ENCODE measurements at regions not wholly inside any gene's neighbourhood (a gene's known extent, or its start where the extent isn't known, plus 50 kb on each side); places are given as distances from the start of the nearest gene placed in this dataset.
A peak's percentile ranks its signal among the peaks of the same experiment; 100 is the strongest.
"Not testable (repeated sequence)": the region's sequence is repeated elsewhere in the genome, so short reads cannot be mapped to it uniquely, and the experiment has no call there.

DNA sequence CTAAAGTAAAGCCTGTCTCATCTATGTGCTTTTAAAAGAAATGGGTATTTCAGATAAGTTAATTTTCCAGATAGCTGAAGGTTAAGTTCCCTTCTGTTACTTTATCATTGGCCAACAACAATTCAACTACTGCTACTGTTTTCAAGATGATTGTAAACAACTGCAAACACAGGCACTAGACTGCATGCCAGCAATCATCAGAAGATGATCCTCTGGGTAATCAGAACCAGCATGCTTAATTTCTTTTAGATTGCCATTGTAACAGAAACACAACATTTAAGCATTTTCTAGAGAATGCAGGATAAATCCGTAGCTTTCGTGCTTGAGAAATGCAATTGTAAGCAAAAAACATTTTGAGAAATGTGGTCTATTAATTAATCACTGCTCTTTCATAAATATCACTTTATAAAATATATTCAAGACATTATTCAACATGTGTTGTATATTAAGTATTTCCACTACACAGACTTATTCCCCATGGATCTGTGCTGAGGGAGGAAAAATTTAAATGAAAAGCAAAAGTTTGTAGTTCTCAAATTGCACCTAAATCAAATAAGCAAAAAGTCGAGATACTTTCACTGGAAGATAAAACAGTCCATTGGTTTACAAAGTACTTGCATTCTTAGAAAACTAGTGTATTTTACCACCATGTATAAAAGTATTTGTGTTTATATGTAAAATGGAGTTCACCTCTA, 133.7 kb downstream of the ATL2 start:
- no peak for DNase-seq

DNA sequence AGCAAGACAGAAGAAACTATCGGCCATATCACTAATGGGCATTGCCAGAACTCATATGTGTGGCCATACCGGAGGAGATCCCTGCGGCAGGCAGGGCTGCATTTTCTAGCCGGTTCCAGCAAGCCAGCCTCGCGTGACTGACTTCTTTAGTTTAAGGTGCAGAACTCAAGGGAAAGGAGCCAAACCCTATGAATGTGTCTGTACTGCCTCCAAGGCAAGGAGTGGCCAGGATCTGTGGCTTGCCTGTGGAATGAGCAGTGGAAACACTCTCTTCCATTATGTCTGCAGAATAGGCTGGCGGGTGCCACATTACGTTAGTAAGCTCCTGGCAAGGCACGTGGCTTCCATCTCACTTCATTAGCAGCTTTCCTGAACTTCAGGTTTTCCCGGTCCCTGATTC, 137.6 kb downstream of the ATL2 start:
- DNase-seq, result no peak

DNA sequence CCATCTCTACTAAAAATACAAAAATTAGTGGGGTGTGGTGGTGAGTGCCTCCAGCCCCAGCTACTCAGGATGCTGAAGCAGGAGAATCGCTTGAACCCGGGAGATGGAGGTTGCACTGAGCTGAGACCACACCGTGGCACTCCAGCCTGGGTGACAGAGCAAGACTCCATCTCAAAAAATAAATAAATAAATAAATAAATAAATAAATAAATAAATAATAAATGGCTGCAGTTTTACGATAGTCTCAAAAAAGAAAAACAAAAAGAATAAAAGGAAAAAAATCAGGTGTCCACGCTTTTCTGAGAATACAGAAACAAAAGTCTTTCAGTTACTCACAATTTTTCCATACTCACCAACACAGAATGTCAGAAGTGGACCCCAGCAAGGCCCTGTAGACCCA, 138.4 kb downstream of the ATL2 start:
- DNase-seq, result not testable (repeated sequence)

DNA sequence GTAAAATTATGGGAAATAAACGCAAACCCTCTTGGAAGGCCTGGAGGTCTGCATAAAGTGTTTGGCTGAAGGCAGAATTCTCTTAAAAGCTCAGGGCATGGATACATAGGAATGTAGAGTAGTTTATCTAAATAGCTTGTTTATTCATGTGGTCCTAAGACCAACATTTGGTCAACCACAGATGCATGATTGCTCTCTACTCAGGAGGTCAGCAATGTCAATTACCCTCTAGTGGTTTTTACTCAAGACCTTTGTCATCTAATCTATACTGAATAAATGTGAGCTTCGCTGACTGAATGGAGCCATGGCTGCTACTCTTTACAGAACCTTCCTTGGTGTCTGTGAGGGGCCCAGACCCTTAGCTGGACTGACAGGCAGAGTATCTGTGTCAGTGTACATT, 139.8 kb downstream of the ATL2 start:
- DNase-seq, result no peak

DNA sequence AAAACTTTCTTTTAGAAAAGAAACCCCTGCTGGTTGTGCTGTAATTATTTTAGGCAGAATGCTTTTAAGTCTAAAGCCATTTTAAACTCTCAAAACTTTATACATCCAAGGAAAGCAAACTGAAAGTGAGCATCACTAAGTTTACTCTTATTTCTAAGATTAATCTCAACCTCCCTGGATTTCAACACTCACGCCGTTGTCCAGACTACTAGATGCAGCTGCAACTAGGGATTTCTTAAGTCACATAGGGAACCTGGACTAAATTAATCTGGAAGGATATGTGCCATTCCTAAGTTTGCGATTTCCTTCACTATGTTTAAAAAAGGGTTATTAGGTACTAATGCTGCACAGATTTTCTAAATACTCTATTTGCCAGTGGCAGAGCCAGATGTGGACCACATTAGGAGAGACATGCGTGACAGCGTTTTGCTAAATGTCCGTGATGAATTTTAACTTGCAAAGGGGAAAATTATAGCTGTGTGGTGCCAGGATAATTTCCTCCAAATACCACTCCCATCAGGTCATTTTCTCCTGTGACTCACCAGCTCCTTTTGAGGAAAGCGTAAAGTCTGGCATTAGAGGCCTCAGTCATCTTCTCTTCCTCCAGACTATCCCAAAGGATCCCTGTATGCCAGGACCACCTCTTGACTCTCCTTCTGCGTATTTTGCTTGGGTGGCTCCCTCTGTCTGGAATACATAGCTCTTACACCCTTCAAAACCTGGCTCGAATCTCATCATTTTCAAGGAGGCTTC, 143.7 kb downstream of the ATL2 start:
- no peak for DNase-seq

DNA sequence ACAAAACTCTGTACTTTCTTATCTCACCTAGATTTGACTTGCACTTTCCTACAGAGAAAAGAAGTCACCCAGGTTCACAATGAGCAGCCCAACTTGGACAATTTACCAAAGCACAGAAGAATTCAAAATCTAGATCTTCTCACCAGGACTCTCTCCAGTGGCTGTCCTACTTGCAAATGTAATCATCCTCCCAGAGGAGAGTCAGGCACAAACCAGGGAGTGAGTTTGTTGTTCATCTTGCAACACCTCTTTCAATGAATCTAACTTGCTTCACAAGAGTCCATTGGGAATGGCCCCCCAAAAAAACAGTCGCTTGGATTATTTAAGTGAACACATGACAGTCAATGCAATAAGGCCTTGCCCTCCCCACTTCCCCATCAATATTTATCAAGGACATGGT, 144.6 kb downstream of the ATL2 start:
- DNase-seq, result no peak

DNA sequence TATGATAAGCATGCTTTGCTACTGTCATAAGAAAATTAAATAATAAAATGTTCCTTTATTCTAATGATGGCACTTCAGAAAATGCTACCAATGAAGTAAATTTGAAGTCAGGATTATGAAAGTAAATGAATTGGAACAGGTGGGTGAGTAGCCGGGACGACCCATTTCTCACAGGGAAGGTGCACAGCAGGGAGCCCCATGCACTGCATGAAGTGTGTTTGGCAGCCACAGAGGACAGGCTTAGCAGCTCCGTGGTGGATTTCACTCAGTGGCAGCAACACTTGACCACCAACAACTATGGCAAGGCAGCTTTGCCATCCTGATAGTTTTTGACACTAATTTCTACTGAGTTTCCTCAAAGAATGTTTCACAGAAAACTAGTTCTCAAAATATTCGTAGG, 146.3 kb downstream of the ATL2 start:
- DNase-seq, result no peak

DNA sequence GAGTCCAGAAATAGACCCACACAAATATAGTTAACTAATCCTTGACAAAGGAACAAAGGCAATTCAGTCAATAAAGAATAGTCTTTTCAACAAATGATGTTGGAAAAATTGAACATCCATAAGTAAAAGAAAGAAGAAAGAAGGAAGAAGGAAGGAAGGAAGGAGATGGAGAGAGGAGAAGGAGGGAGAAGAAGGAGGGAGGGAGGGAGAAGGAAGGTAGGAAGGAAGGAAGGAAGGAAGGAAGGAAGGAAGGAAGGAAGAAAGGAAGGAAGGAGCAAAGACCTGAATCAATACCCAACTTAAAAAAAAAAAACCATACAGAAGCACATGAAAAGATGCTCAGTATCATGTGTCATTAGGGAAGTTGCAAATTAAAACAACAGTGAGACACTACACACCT, 148.3 kb downstream of the ATL2 start:
- DNase-seq, result no peak

DNA sequence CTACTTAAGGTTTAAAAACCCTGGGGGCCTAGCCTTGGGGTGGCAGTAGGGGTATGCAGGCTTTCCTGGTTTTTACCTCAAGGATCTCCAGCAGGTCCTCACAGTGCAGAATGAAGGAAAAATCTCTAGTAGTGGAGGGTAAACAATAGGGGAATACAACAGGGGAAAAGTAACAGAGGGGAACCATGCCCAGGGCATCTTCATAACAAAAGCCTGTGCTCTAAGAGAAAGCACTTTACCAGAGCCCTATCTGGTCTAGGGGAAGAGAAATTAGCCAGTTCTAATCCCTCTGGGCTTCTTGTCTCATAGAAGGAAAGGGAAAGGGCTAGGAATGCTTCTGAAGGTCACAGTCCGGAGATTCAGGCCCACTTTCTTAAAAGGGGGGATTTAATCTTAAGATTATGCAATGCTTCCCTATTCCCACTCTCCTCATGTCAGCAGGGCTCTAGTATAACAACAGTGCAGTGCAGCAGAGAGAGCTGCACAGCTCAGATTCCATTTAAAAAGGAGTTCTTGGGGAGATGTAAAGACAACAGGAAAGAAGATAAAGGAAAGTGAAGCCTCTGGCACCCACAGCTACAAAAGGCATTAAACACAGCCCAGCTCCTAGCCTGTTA, 149.0 kb upstream of the CYP1B1 start:
- DNase-seq, result no peak

DNA sequence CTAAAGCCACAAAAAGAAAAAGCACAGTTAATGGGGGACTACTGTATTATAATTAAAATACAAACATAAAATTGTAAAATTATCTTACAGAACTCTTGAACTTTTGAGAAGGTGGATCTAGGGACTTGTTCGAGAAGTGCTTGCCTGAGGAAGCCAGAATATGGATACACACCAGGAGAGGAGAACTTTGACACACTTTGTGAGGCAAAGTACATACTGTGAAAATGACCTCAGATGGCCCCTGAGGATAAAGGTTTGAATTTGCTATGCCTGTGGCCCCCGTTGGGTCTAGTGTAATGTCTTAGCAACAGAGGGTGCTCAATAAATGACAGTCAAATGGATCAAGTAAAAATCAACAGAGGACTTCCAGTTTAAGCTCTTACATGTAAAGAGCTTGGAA, 148.2 kb upstream of the CYP1B1 start:
- no peak for DNase-seq

DNA sequence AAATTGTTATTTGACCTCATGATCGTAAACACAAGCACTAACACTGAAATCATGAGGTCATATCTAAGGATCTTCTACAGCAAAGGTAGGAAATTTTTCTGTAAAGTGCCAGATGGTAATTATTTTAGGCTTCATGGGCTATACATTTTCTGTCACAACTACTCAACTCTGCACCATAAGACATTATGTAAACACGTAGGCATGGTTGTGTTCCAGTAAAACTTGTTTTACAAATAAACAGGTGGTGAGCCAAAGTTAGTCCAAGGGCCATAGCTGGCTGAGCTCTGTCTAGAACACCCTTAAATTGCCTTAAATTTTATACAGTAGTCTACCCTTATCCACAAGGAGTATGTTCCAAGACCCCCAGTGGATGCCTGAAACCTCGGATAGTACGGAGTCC, 147.3 kb upstream of the CYP1B1 start:
- no peak for DNase-seq

DNA sequence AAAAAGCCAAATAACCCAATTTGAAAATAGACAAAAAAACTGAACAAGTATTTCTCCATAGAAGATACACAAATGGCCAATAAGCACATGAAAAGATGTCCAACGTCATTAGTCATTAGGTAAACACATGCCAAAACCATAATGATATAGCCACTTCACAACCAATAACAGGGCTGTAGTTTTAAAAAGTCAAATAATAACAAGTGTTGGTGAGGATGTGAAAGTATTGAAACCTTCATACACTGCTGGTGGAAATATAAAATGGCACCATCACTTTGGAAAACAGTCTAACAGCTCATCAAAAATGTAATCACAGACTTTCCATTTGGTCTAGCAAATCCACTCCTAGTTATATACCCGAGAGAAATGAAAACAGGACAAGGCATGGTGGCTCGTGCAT, 144.2 kb upstream of the CYP1B1 start:
- no peak for DNase-seq

DNA sequence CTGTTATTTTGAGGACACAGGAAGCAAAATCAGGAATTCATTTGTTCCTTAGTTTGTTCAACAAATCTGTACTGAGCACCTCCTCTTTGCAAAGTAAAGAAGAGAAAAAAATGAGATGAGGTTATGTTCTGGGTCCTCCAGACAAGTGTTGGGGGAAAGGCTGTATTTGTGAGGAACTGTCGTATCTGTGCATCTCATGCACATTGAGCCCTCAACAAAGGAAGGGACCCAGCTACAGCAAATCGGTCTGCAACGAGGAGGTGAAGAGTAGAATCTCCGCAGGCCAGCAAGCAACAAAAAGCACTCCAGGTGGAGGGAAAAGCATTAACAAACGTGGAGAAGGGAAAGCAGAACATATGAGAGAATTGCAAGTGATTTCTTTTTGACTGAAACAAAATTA, 143.0 kb upstream of the CYP1B1 start:
- DNase-seq, result no peak

DNA sequence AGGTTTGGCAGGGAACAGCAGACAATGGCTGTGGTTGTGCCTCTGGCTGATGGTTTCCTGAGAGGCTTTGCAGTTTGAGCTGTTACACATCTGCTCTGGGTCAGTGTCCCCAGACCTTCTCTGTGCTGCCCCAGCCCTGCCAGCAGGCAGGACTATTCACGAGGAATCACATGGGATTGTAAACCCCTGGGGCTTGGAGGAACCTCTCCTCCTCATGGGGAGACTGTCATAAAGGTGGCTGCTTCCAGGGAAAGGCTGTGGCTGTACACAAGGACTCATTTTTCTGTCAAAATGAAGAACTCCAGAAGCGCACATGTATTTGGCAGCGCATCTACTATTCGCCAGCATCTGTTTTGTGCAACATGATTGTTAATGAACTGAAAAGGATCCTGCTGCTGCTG, 142.6 kb upstream of the CYP1B1 start:
- DNase-seq, result peak; percentile 14

DNA sequence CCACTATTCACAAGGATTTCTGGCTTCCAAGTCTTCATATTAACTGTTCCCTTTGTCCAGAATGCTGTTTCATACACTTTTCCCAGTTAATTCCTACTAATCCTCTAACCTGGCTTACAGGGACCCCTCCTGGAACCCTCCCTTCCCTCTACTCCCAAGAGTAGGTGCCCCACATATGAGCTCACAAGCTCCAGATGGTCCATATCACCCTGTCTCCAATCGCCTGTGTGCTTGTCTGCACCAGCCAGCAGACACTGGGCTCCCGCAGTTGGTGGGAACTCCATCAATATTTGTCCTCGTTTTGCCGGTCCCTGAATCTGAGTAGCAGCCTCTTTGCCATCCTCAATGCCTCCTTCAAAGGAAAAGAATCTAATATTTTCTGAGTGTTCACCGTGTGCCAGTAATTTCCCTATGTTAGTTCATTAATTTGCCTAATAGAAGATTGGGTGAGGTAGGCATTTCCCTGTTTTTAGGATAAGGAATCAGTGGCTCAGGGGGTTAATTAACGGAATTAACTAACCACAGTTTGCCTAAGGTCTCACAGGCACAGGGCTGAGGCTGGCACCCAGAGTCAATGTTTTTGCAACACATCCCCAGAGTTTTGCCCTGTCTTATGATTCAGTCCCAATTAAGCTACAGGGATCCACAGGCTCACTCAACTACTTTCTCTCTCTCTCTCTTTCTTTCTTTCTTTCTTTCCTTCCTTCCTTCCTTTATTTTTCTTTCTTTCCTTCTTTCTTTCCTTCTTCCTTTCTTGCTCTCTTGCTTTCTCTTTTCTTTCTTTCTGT, 141.6 kb upstream of the CYP1B1 start:
- DNase-seq, result no peak

DNA sequence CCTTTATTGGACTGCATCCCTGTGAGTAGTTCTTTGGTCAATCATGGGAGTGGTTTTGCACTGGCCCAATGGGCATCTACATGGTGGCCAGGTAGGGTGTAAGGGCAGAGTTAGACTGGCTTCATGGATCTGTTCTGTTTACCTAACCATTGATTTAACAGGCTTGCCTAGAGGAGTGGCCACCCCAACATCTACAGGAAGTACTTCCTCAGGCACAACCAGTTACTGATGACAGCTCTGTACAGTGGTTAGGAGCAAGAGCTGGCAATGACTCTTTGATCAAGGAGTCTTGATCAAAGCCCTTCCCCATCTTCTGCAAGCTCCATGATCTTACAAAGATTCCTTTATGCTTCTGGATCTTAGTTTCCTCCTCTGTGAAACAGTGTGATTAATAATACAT, 140.9 kb upstream of the CYP1B1 start:
- no peak for DNase-seq

DNA sequence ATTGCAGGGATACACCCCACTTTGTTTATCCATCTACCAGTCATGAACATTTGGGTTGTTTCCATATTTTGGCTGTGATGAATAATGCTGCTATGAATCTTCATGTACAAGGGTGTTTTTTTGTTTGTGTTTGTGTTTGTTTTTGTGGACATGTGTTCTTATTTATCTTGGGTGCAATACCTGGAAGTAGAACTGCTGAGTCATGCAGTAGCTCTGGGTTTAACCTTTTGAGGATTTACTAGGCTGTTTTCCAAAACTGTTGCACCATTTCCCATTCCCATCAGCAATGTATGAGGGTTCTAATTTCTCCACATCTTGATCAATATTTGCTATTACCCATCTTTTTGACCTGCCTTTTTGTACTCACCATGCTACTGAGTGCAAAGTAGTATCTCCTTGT, 140.0 kb upstream of the CYP1B1 start:
- no peak for DNase-seq

DNA sequence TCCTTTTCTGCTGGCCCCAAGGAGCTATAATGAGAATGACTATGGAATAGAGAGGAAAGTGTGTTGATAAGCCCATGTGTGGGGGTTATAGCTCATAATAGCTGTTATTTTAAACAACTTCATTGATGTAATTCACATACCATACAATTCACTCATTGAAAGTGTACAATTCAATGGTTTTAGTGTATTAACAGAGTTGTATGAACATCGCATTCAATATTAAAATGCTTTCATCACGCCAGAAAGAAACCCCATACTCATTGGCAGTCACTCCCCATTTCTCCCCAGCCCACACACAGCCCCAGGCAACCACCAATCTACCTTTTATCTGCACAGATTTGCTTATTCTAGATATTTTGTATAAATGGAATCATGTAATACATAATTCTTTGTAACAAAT, 139.6 kb upstream of the CYP1B1 start:
- DNase-seq, result no peak

DNA sequence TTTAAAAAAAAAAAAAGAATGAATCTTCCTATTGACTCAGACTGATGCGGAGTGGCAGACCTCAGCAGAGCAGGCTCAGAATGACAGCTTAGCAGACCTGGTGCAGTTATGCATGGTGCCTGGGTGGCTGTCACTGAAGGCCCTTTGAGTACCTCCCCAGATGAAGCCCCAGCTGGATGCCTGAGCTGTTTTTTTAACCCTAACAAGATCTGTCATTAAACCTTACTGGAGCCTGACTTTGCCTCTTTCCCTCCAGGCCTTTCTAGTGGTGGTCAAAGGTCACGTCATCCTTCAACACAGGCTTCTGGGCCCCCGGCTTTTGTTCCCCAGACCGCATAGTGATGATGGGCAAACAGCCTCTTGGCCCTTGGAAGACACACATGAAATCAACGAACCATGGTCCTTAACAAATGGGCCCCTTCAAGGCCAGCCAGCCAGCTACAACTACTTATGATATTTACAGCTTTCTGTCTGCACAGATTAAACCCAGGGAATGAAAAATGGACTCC, 138.3 kb upstream of the CYP1B1 start:
- no peak for DNase-seq

DNA sequence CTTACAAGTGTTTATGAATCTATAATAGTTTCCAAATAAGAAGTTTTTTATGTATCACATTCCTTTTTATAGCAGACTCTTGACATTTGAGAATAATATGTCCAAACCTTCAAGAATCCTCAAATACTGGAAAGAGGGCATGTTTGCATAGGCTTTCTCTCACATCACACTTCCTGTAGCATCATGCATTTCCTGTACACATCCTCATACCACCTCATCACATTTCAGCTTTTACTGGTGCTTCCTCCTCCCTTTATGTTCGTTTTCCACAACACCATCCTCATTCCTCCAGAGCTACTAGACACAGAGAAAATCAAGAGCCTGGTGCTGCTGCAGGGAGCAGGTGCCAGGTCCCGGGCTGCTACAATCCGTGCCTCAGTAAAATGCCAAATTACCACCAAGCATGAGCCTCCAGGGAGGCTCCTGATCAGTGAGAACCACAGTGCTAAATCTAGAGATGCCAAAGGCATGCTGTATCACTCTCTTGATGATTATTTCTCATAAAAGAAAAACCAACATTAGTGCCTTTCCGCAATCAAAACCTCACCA, 137.7 kb upstream of the CYP1B1 start:
- DNase-seq, result no peak

DNA sequence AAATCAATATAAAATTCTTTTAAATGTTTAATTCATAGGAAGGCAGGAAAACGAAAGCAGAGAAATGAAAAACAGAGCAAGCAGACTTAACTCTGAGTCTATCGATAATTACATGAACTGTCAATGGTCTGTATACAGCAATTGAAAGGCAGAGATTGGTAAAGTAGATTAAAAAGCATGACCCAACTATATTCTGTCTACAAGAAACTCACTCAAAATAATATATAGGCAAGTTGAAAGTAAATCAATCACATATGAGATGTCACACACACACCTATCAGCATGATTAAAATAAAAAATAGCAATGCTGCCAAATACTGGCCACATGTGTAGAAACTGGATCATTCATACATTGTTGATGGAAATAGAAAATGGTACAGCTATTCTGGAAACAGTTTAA, 136.4 kb upstream of the CYP1B1 start:
- DNase-seq, result no peak

DNA sequence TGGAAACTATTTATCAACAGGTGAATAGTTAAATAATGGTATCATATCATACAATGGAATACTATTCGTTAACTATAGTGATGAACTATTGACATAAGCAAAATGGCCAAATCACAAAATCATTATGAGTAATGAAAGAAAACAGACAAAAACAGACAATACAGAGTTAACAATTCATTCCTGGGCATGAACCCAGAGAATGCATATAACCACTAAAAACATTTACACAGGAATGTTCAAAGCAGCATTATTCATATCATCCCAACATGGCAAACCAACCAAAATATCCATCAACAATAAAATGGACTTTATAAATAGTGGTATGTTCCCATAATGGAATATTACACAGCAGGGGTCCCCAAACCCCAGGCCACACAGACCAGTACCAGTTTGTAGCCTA, 131.2 kb upstream of the CYP1B1 start:
- DNase-seq, result no peak
